K562 (cell line): ENCODE measurements at regions not wholly inside any gene's neighbourhood (a gene's known extent, or its start where the extent isn't known, plus 50 kb on each side); places are given as distances from the start of the nearest gene placed in this dataset.

Experiments
- ATAC-seq: fragments of 200-7000 bp; cut with Tn5 transposase; 3 replicates; pipeline ENCODE4 v1.9.1; 2020; ENCODE audit warnings: moderate library complexity
- BruUV-seq: library from RNA; stranded (reverse); fragments of 400-500 nt; replicated peaks from 2 replicates; lab custom pipeline; 2021; lab: Mats Ljungman, UMichigan
- CTCF ChIA-PET: fragments of 300-600 bp; formaldehyde crosslinking; extraction: SDS; loops from one replicate; lab custom pipeline; 2021; ENCODE audit warnings: low intra/inter-chr PET ratio; lab: Yijun Ruan, JAX
- POLR2A ChIA-PET: fragments of 300-600, 350-650 bp; sonication (Branson Sonifier 250); formaldehyde crosslinking; extraction: SDS; loops from one replicate; lab custom pipeline; 2021; ENCODE audit warnings: antibody characterized with exemption, inconsistent platforms; lab: Yijun Ruan, JAX
- DNase-seq, 4 experiments: peaks; one replicate each; pipeline versions ENCODE4 v3.0.0 to v3.0.0-alpha.2; 2011 to 2018; ENCODE audit warnings: low spot score in 3 of 4, mixed read lengths in 3 of 4; ENCODE audit errors: extremely low read depth in 1 of 4
- FAIRE-seq: peaks from 2 replicates; lab custom pipeline; 2011; peaks lifted over from hg19 to GRCh38; lab: Jason Lieb, UNC
- H2AFZ ChIP-seq: 2 replicates; pipeline ENCODE4 v1.6.0; 2011; ENCODE audit warnings: low read depth, low read length, control low read depth, inconsistent platforms
- H3K27ac ChIP-seq: fragments of 200-600 bp; 3 replicates; pipeline ENCODE4 v1.8.0; 2011; ENCODE audit warnings: low read depth, mild to moderate bottlenecking, control low read depth, inconsistent platforms, low read length, moderate library complexity, mixed read lengths; ENCODE audit errors: extremely low read depth
- H3K27me3 ChIP-seq, 2 experiments: fragments of 300-600 bp in 1 of 2; 2 replicates in 1 of 2; 3 replicates in 1 of 2; pipeline versions ENCODE4 v1.6.0 to v1.8.0; 2011; ENCODE audit warnings: inconsistent platforms in 2 of 2, low read length in 2 of 2, mild to moderate bottlenecking in 1 of 2, mixed read lengths in 1 of 2, moderate library complexity in 1 of 2; ENCODE audit not compliant: control insufficient read depth in 2 of 2, insufficient read depth in 2 of 2
- H3K36me3 ChIP-seq: fragments of 300-600 bp; 3 replicates; pipeline ENCODE4 v1.8.0; 2011; ENCODE audit warnings: mild to moderate bottlenecking, low read length, inconsistent platforms; ENCODE audit not compliant: control insufficient read depth, insufficient read depth
- H3K4me1 ChIP-seq, 2 experiments: fragments of 200-600 bp in 1 of 2; replicated peaks in 1 of 2; 2 replicates in 1 of 2; 3 replicates in 1 of 2; pipeline versions ENCODE4 v1.5.1 to v1.8.0; 2011; ENCODE audit warnings: inconsistent platforms in 2 of 2, low read length in 2 of 2, mild to moderate bottlenecking in 1 of 2, mixed read lengths in 1 of 2, moderate library complexity in 1 of 2; ENCODE audit not compliant: control insufficient read depth in 2 of 2, insufficient read depth in 2 of 2
- H3K4me2 ChIP-seq: 2 replicates; pipeline ENCODE4 v1.6.1; 2011; ENCODE audit warnings: low read length, control low read depth, inconsistent platforms, mixed read lengths; ENCODE audit not compliant: insufficient read depth
- H3K4me3 ChIP-seq: fragments of 200-600 bp; sonication (generic), shearing (Covaris generic); 2 replicates; pipeline ENCODE4 v1.5.1; 2016; ENCODE audit warnings: control low read depth, inconsistent platforms
- H3K79me2 ChIP-seq: fragments of 200-600 bp; 3 replicates; pipeline ENCODE4 v1.8.0; 2011; ENCODE audit warnings: low read length, inconsistent platforms; ENCODE audit not compliant: control insufficient read depth, insufficient read depth
- H3K9ac ChIP-seq, 2 experiments: 2 replicates each; pipeline versions ENCODE4 v1.6.0 to v1.6.1; 2011; ENCODE audit warnings: low read depth in 2 of 2, low read length in 2 of 2, control low read depth in 1 of 2, inconsistent platforms in 1 of 2, mild to moderate bottlenecking in 1 of 2, mixed read lengths in 1 of 2; ENCODE audit not compliant: insufficient read depth in 1 of 2
- H3K9me1 ChIP-seq: one replicate; pipeline ENCODE4 v1.6.0; 2011; ENCODE audit warnings: inconsistent platforms, mild to moderate bottlenecking, low read length, moderate library complexity; ENCODE audit not compliant: control insufficient read depth, insufficient read depth
- H3K9me3 ChIP-seq: replicated peaks from 2 replicates; pipeline ENCODE4 v1.5.1; 2011; ENCODE audit warnings: low read depth, low read length, inconsistent platforms; ENCODE audit not compliant: control insufficient read depth, insufficient read depth
- H4K20me1 ChIP-seq: replicated peaks from 2 replicates; pipeline ENCODE4 v1.6.1; 2011; ENCODE audit warnings: low read length, inconsistent platforms, mixed read lengths; ENCODE audit not compliant: control insufficient read depth, insufficient read depth
- BCOR ChIP-seq: fragments of 450-650 bp; IDR thresholded peaks from 2 replicates; pipeline ENCODE4 v1.6.1; 2016
- MAFG ChIP-seq: fragments of 450-650 bp; conservative IDR thresholded peaks from 2 replicates; pipeline ENCODE4 v1.6.1; 2016; ENCODE audit warnings: missing genetic modification characterization, missing compliant biosample characterization
- NFIX ChIP-seq: fragments of 250-450 bp; sonication (Bioruptor Pico); IDR thresholded peaks from 2 replicates; pipeline ENCODE4 v1.4.0; 2020; ENCODE audit warnings: low read depth, mild to moderate bottlenecking, moderate library complexity
- POLR2AphosphoS2 ChIP-seq: IDR thresholded peaks from 2 replicates; pipeline ENCODE4 v1.6.1; 2012; ENCODE audit warnings: low read length, improper control_type of control experiment
- PTBP1 ChIP-seq: fragments of 200-400 bp; formaldehyde crosslinking; IDR thresholded peaks from 2 replicates; pipeline ENCODE4 v1.6.1; 2017; ENCODE audit warnings: low read depth, low read length
- ZBTB7A ChIP-seq: IDR thresholded peaks from 2 replicates; pipeline ENCODE4 v1.6.1; 2011; ENCODE audit warnings: low read depth, mild to moderate bottlenecking, low read length, moderate library complexity, borderline replicate concordance; ENCODE audit not compliant: control insufficient read depth
- ZSCAN32 ChIP-seq: fragments of 450-650 bp; formaldehyde crosslinking; IDR thresholded peaks from 2 replicates; pipeline ENCODE4 v1.4.0; 2020; ENCODE audit warnings: mild to moderate bottlenecking, moderate library complexity
- WGBS: fragments of 100-300 bp; shearing (Covaris generic); methylation state at CpG from one replicate; pipeline ENCODE4 v1.1.6; 2016; ENCODE audit warnings: low coverage, mixed read lengths; ENCODE audit not compliant: insufficient coverage; ENCODE audit errors: missing lambda C conversion rate; 5-methylcytosine and 5-hydroxymethylcytosine counted together
- in situ Hi-C: fragments of 300-500 bp; cut with MboI; formaldehyde crosslinking; loops from 4 replicates; pipeline ENCODE4 v1.15.0; 2018; ENCODE audit warnings: inconsistent platforms, mixed read lengths
- intact Hi-C: fragments of 100-400 bp; cut with micrococcal nuclease; formaldehyde crosslinking; loops from 2 replicates; pipeline ENCODE4 v1.14.2; 2022
- TF ChIP-seq, protein P1 (sequence below): fragments of 250-450 bp; sonication (Bioruptor Pico); IDR thresholded peaks from 2 replicates; pipeline ENCODE4 v1.4.0; 2020; ENCODE audit warnings: mild to moderate bottlenecking, moderate library complexity
- TF ChIP-seq, protein P2 (sequence below): fragments of 450-650 bp; IDR thresholded peaks from 2 replicates; pipeline ENCODE4 v1.6.1; 2014; ENCODE audit warnings: low read depth, mild to moderate bottlenecking, moderate library complexity, borderline replicate concordance
- TF ChIP-seq, protein P3 (sequence below): fragments of 250-450 bp; sonication (Bioruptor Pico); IDR thresholded peaks from 2 replicates; pipeline ENCODE4 v1.4.0; 2020

DNA sequence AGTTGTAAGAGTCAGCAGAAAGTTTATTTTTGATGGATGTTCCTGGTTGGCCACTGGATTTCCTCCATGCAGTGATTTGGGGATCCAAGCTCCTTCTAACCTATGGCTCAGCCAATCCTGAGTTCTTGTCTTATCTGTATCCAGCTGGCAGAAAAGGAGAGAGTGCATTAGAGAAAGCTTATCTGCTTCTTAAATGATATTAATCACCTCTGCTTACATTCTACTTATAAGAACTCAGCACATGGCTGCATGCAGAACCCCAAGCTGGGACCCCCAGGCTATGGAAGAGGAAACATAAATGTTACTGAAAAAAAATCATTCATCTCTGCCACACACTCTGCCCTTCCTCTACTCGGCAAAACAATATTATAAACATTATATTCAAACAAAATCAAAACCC, 739.8 kb upstream of the AUTS2 start:
- POLR2A ChIA-PET = no interaction called here
- TF ChIP-seq, protein P1, sequence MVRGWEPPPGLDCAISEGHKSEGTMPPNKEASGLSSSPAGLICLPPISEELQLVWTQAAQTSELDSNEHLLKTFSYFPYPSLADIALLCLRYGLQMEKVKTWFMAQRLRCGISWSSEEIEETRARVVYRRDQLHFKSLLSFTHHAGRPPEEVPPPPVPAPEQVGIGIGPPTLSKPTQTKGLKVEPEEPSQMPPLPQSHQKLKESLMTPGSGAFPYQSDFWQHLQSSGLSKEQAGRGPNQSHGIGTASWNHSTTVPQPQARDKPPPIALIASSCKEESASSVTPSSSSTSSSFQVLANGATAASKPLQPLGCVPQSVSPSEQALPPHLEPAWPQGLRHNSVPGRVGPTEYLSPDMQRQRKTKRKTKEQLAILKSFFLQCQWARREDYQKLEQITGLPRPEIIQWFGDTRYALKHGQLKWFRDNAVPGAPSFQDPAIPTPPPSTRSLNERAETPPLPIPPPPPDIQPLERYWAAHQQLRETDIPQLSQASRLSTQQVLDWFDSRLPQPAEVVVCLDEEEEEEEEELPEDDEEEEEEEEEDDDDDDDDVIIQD = no peak
- no peak for TF ChIP-seq BCOR
- no peak for TF ChIP-seq POLR2AphosphoS2
- no peak for TF ChIP-seq NFIX
- no peak for TF ChIP-seq MAFG (tag)
- TF ChIP-seq, protein P2, sequence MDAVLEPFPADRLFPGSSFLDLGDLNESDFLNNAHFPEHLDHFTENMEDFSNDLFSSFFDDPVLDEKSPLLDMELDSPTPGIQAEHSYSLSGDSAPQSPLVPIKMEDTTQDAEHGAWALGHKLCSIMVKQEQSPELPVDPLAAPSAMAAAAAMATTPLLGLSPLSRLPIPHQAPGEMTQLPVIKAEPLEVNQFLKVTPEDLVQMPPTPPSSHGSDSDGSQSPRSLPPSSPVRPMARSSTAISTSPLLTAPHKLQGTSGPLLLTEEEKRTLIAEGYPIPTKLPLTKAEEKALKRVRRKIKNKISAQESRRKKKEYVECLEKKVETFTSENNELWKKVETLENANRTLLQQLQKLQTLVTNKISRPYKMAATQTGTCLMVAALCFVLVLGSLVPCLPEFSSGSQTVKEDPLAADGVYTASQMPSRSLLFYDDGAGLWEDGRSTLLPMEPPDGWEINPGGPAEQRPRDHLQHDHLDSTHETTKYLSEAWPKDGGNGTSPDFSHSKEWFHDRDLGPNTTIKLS = no peak
- no peak for TF ChIP-seq ZSCAN32
- TF ChIP-seq, protein P3, sequence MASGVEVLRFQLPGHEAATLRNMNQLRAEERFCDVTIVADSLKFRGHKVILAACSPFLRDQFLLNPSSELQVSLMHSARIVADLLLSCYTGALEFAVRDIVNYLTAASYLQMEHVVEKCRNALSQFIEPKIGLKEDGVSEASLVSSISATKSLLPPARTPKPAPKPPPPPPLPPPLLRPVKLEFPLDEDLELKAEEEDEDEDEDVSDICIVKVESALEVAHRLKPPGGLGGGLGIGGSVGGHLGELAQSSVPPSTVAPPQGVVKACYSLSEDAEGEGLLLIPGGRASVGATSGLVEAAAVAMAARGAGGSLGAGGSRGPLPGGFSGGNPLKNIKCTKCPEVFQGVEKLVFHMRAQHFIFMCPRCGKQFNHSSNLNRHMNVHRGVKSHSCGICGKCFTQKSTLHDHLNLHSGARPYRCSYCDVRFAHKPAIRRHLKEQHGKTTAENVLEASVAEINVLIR (CRISPR knock-in tag) = no peak
- TF ChIP-seq PTBP1 = no peak
- no peak for TF ChIP-seq ZBTB7A
- Histone ChIP-seq H3K27me3 (0 out of 5 replicates have a peak, but pooled peaks cover 0 to 4% of the 10 kb centered on the region in 2 experiments), H3K4me3 (no peak overlapping the region), H3K79me2 (no peaks in the 10 kb centered on the region), H3K36me3 (no peaks in the 10 kb centered on the region), H3K27ac (no peak overlapping the region), H3K4me2 (no peak overlapping the region), H4K20me1 (no peaks in the 10 kb centered on the region), H3K9me3 (no peaks in the 10 kb centered on the region), H2AFZ (no peak overlapping the region), H3K4me1 (no peaks in the 10 kb centered on the region), H3K9ac (no peak overlapping the region), H3K9me1 (no peaks in the 10 kb centered on the region)
- CTCF ChIA-PET = no interaction called here
- DNase-seq = no peak
- no peak for ATAC-seq
- no peak for FAIRE-seq
- intact Hi-C loops (no loop called here), in situ Hi-C loops (no loop called here)
- 0% methylated on average over 1 of the region's 1 CpG for WGBS
- BruUV-seq = no TSS peak
